K562 (cell line): ENCODE measurements at regions not wholly inside any gene's neighbourhood (a gene's known extent, or its start where the extent isn't known, plus 50 kb on each side); places are given as distances from the start of the nearest gene placed in this dataset.
"Not testable (repeated sequence)": the region's sequence is repeated elsewhere in the genome, so short reads cannot be mapped to it uniquely, and the experiment has no call there.

ENCODE experiments used
- ATAC-seq: fragments of 200-7000 bp; cut with Tn5 transposase; 3 replicates; pipeline ENCODE4 v1.9.1; 2020; ENCODE audit warnings: moderate library complexity
- BruUV-seq: library from RNA; stranded (reverse); fragments of 400-500 nt; replicated peaks from 2 replicates; lab custom pipeline; 2021; lab: Mats Ljungman, UMichigan
- CTCF ChIA-PET: fragments of 300-600 bp; formaldehyde crosslinking; extraction: SDS; loops from one replicate; lab custom pipeline; 2021; ENCODE audit warnings: low intra/inter-chr PET ratio; lab: Yijun Ruan, JAX
- POLR2A ChIA-PET: fragments of 300-600, 350-650 bp; sonication (Branson Sonifier 250); formaldehyde crosslinking; extraction: SDS; loops from one replicate; lab custom pipeline; 2021; ENCODE audit warnings: antibody characterized with exemption, inconsistent platforms; lab: Yijun Ruan, JAX
- DNase-seq, 4 experiments: peaks; one replicate each; pipeline versions ENCODE4 v3.0.0 to v3.0.0-alpha.2; 2011 to 2018; ENCODE audit warnings: low spot score in 3 of 4, mixed read lengths in 3 of 4; ENCODE audit errors: extremely low read depth in 1 of 4
- FAIRE-seq: peaks from 2 replicates; lab custom pipeline; 2011; peaks lifted over from hg19 to GRCh38; lab: Jason Lieb, UNC
- H2AFZ ChIP-seq: 2 replicates; pipeline ENCODE4 v1.6.0; 2011; ENCODE audit warnings: low read depth, low read length, control low read depth, inconsistent platforms
- H3K27ac ChIP-seq: fragments of 200-600 bp; 3 replicates; pipeline ENCODE4 v1.8.0; 2011; ENCODE audit warnings: low read depth, mild to moderate bottlenecking, control low read depth, inconsistent platforms, low read length, moderate library complexity, mixed read lengths; ENCODE audit errors: extremely low read depth
- H3K27me3 ChIP-seq, 2 experiments: fragments of 300-600 bp in 1 of 2; 2 replicates in 1 of 2; 3 replicates in 1 of 2; pipeline versions ENCODE4 v1.6.0 to v1.8.0; 2011; ENCODE audit warnings: inconsistent platforms in 2 of 2, low read length in 2 of 2, mild to moderate bottlenecking in 1 of 2, mixed read lengths in 1 of 2, moderate library complexity in 1 of 2; ENCODE audit not compliant: control insufficient read depth in 2 of 2, insufficient read depth in 2 of 2
- H3K36me3 ChIP-seq: fragments of 300-600 bp; 3 replicates; pipeline ENCODE4 v1.8.0; 2011; ENCODE audit warnings: mild to moderate bottlenecking, low read length, inconsistent platforms; ENCODE audit not compliant: control insufficient read depth, insufficient read depth
- H3K4me1 ChIP-seq, 2 experiments: fragments of 200-600 bp in 1 of 2; replicated peaks in 1 of 2; 2 replicates in 1 of 2; 3 replicates in 1 of 2; pipeline versions ENCODE4 v1.5.1 to v1.8.0; 2011; ENCODE audit warnings: inconsistent platforms in 2 of 2, low read length in 2 of 2, mild to moderate bottlenecking in 1 of 2, mixed read lengths in 1 of 2, moderate library complexity in 1 of 2; ENCODE audit not compliant: control insufficient read depth in 2 of 2, insufficient read depth in 2 of 2
- H3K4me2 ChIP-seq: 2 replicates; pipeline ENCODE4 v1.6.1; 2011; ENCODE audit warnings: low read length, control low read depth, inconsistent platforms, mixed read lengths; ENCODE audit not compliant: insufficient read depth
- H3K4me3 ChIP-seq: fragments of 200-600 bp; sonication (generic), shearing (Covaris generic); 2 replicates; pipeline ENCODE4 v1.5.1; 2016; ENCODE audit warnings: control low read depth, inconsistent platforms
- H3K79me2 ChIP-seq: fragments of 200-600 bp; 3 replicates; pipeline ENCODE4 v1.8.0; 2011; ENCODE audit warnings: low read length, inconsistent platforms; ENCODE audit not compliant: control insufficient read depth, insufficient read depth
- H3K9ac ChIP-seq, 2 experiments: 2 replicates each; pipeline versions ENCODE4 v1.6.0 to v1.6.1; 2011; ENCODE audit warnings: low read depth in 2 of 2, low read length in 2 of 2, control low read depth in 1 of 2, inconsistent platforms in 1 of 2, mild to moderate bottlenecking in 1 of 2, mixed read lengths in 1 of 2; ENCODE audit not compliant: insufficient read depth in 1 of 2
- H3K9me1 ChIP-seq: one replicate; pipeline ENCODE4 v1.6.0; 2011; ENCODE audit warnings: inconsistent platforms, mild to moderate bottlenecking, low read length, moderate library complexity; ENCODE audit not compliant: control insufficient read depth, insufficient read depth
- H3K9me3 ChIP-seq: replicated peaks from 2 replicates; pipeline ENCODE4 v1.5.1; 2011; ENCODE audit warnings: low read depth, low read length, inconsistent platforms; ENCODE audit not compliant: control insufficient read depth, insufficient read depth
- H4K20me1 ChIP-seq: replicated peaks from 2 replicates; pipeline ENCODE4 v1.6.1; 2011; ENCODE audit warnings: low read length, inconsistent platforms, mixed read lengths; ENCODE audit not compliant: control insufficient read depth, insufficient read depth
- ADNP ChIP-seq: fragments of 200-800 bp; sonication (Bioruptor generic); IDR thresholded peaks from 2 replicates; pipeline ENCODE4 v1.6.1; 2016; ENCODE audit warnings: missing genetic modification characterization, missing compliant biosample characterization
- ELF1 ChIP-seq: fragments of 200-800 bp; sonication (Bioruptor generic); IDR thresholded peaks from 2 replicates; pipeline ENCODE4 v1.6.1; 2016; ENCODE audit warnings: missing genetic modification characterization, missing compliant biosample characterization
- EP300 ChIP-seq: IDR thresholded peaks from 2 replicates; pipeline ENCODE4 v1.6.1; 2012; ENCODE audit warnings: low read length, improper control_type of control experiment
- GTF2A2 ChIP-seq: IDR thresholded peaks from 2 replicates; pipeline ENCODE4 v1.6.1; 2016; ENCODE audit warnings: mild to moderate bottlenecking, missing genetic modification characterization, missing compliant biosample characterization
- HMG20A ChIP-seq: fragments of 450-650 bp; formaldehyde crosslinking; conservative IDR thresholded peaks from 2 replicates; pipeline ENCODE4 v1.4.0; 2020; ENCODE audit warnings: mild to moderate bottlenecking, mixed read lengths
- MAFG ChIP-seq: fragments of 450-650 bp; conservative IDR thresholded peaks from 2 replicates; pipeline ENCODE4 v1.6.1; 2016; ENCODE audit warnings: missing genetic modification characterization, missing compliant biosample characterization
- MCM3 ChIP-seq: fragments of 450-650 bp; IDR thresholded peaks from 2 replicates; pipeline ENCODE4 v1.6.1; 2016
- MCM7 ChIP-seq, 2 experiments: fragments of 450-650 bp; IDR thresholded peaks; 2 replicates each; pipeline ENCODE4 v1.6.1; 2016 to 2018
- NR4A1 ChIP-seq, 2 experiments: fragments of 250-450 bp in 1 of 2; fragments of 450-650 bp in 1 of 2; sonication (Bioruptor Pico) in 1 of 2; IDR thresholded peaks; 2 replicates each; pipeline versions ENCODE4 v1.4.0 to v1.6.1; 2016 to 2020; ENCODE audit warnings: mild to moderate bottlenecking in 2 of 2, missing compliant biosample characterization in 1 of 2, missing genetic modification characterization in 1 of 2, moderate library complexity in 1 of 2
- SIN3B ChIP-seq: fragments of 450-650 bp; IDR thresholded peaks from 2 replicates; pipeline ENCODE4 v1.6.1; 2017; ENCODE audit warnings: low read depth, mild to moderate bottlenecking, moderate library complexity
- TCF7L2 ChIP-seq: fragments of 150-350 bp; IDR thresholded peaks from 2 replicates; pipeline ENCODE4 v1.6.1; 2016; ENCODE audit warnings: low read depth, mild to moderate bottlenecking, low read length, moderate library complexity
- ZNF175 ChIP-seq: fragments of 200-800 bp; sonication (Bioruptor generic); IDR thresholded peaks from 2 replicates; pipeline ENCODE4 v1.6.1; 2016; ENCODE audit warnings: low read depth, mild to moderate bottlenecking, missing genetic modification characterization, missing compliant biosample characterization
- ZNF316 ChIP-seq: fragments of 450-650 bp; IDR thresholded peaks from 2 replicates; pipeline ENCODE4 v1.6.1; 2016
- ZNF75A ChIP-seq: fragments of 450-650 bp; formaldehyde crosslinking; IDR thresholded peaks from 2 replicates; pipeline ENCODE4 v1.4.0; 2020; ENCODE audit warnings: mild to moderate bottlenecking
- WGBS: fragments of 100-300 bp; shearing (Covaris generic); methylation state at CpG from one replicate; pipeline ENCODE4 v1.1.6; 2016; ENCODE audit warnings: low coverage, mixed read lengths; ENCODE audit not compliant: insufficient coverage; ENCODE audit errors: missing lambda C conversion rate; 5-methylcytosine and 5-hydroxymethylcytosine counted together
- in situ Hi-C: fragments of 300-500 bp; cut with MboI; formaldehyde crosslinking; loops from 4 replicates; pipeline ENCODE4 v1.15.0; 2018; ENCODE audit warnings: inconsistent platforms, mixed read lengths
- intact Hi-C: fragments of 100-400 bp; cut with micrococcal nuclease; formaldehyde crosslinking; loops from 2 replicates; pipeline ENCODE4 v1.14.2; 2022
- TF ChIP-seq, protein P1 (sequence below): fragments of 250-450 bp; sonication (Bioruptor Pico); IDR thresholded peaks from 2 replicates; pipeline ENCODE4 v1.5.0; 2020; ENCODE audit warnings: mild to moderate bottlenecking, borderline replicate concordance

DNA sequence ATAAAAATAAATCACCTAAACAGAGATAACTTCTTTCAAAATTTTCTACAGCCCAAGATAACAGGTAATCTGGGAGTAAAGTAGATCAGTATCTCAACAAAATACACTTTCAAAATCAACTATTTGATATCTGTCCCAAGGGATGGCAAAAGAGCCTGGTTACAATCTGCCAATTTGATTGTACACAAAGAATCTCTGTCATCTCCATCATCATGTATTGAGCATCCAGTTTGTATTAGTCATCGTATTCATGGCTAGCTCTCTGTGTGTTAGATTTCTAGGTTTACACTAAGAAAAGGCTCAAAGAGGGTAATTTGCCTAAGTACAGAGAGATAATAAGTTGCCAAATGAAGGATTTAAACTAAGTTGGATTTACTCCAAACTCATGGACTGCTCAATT, 329.0 kb upstream of the NRSN1 start:
- Histone ChIP-seq H3K27me3 (no peaks in the 10 kb centered on the region), H3K4me3 (no peak overlapping the region)
- no peak for TF ChIP-seq NR4A1 (CRISPR knock-in tag; IDR thresholded peaks at IDR 0.05)
- no peak for TF ChIP-seq NR4A1 (tag; IDR thresholded peaks at IDR 0.05)
- TF ChIP-seq GTF2A2 (tag), result no peak
- no peak for TF ChIP-seq MCM7 (IDR thresholded peaks at IDR 0.05)
- no peak for TF ChIP-seq EP300
- TF ChIP-seq MAFG (tag), result no peak
- TF ChIP-seq, protein P1, sequence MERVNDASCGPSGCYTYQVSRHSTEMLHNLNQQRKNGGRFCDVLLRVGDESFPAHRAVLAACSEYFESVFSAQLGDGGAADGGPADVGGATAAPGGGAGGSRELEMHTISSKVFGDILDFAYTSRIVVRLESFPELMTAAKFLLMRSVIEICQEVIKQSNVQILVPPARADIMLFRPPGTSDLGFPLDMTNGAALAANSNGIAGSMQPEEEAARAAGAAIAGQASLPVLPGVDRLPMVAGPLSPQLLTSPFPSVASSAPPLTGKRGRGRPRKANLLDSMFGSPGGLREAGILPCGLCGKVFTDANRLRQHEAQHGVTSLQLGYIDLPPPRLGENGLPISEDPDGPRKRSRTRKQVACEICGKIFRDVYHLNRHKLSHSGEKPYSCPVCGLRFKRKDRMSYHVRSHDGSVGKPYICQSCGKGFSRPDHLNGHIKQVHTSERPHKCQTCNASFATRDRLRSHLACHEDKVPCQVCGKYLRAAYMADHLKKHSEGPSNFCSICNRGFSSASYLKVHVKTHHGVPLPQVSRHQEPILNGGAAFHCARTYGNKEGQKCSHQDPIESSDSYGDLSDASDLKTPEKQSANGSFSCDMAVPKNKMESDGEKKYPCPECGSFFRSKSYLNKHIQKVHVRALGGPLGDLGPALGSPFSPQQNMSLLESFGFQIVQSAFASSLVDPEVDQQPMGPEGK, result no peak
- TF ChIP-seq ZNF316, result no peak
- TF ChIP-seq TCF7L2, result no peak
- TF ChIP-seq ZNF175 (CRISPR knock-in tag), result no peak
- no peak for TF ChIP-seq ZNF75A (CRISPR knock-in tag)
- TF ChIP-seq ADNP (tag), result no peak
- no peak for TF ChIP-seq ELF1 (tag)
- no peak for TF ChIP-seq MCM3
- no peak for TF ChIP-seq HMG20A (CRISPR knock-in tag)
- no peak for TF ChIP-seq SIN3B
- TF ChIP-seq, all 486 proteins: peak for 0
- intact Hi-C loops (no loop called here), in situ Hi-C loops (no loop called here)
- Histone ChIP-seq H4K20me1 (no peaks in the 10 kb centered on the region), H3K79me2 (no peaks in the 10 kb centered on the region), H3K4me2 (no peak overlapping the region), H3K9me1 (no peaks in the 10 kb centered on the region), H3K4me1 (no peaks in the 10 kb centered on the region), H3K9me3 (no peaks in the 10 kb centered on the region), H2AFZ (no peak overlapping the region), H3K9ac (no peak overlapping the region), H3K36me3 (no peaks in the 10 kb centered on the region), H3K27ac (no peak overlapping the region)
- WGBS, result 0% methylated on average over 1 of the region's 1 CpG
- DNase-seq (no peak), ATAC-seq (no peak), FAIRE-seq (no peak)
- CTCF ChIA-PET, result no interaction called here
- POLR2A ChIA-PET, result no interaction called here
- BruUV-seq, result no TSS peak

DNA sequence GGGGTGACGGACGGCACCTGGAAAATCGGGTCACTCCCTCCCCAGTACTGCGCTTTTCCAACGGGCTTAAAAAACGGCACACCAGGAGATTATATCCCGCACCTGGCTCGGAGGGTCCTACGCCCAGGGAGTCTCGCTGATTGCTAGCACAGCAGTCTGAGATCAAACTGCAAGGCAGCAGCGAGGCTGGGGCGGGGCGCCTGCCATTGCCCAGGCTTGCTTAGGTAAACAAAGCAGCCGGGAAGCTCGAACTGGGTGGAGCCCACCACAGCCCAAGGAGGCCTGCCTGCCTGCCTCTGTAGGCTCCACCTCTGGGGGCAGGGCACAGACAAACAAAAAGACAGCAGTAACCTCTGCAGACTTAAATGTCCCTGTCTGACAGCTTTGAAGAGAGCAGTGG, 321.7 kb upstream of the NRSN1 start:
- H3K27ac ChIP-seq, H2AFZ ChIP-seq, H3K4me3 ChIP-seq, H3K79me2 ChIP-seq, BruUV-seq, H3K9me1 ChIP-seq, in situ Hi-C loops, ATAC-seq, H4K20me1 ChIP-seq, POLR2A ChIA-PET, H3K4me2 ChIP-seq, H3K9me3 ChIP-seq, H3K27me3 ChIP-seq, H3K36me3 ChIP-seq, H3K4me1 ChIP-seq, CTCF ChIA-PET, DNase-seq, FAIRE-seq, intact Hi-C loops, H3K9ac ChIP-seq: not testable (repeated sequence)
- 2% methylated on average over 11 of the region's 15 CpGs for whole genome bisulfite sequencing
